Glomerular visceral epithelial cell (primary cell): ENCODE measurements at regions not wholly inside any gene's neighbourhood (a gene's known extent, or its start where the extent isn't known, plus 50 kb on each side); places are given as distances from the start of the nearest gene placed in this dataset.
"Not testable (repeated sequence)": the region's sequence is repeated elsewhere in the genome, so short reads cannot be mapped to it uniquely, and the experiment has no call there.

Source experiments
- DNase-seq: peaks from one replicate; pipeline ENCODE4 v3.0.0-alpha.2; 2016; ENCODE audit errors: extremely low spot score

- DNase-seq: peak; percentile 65
These were observed 229.8 kb upstream of the LRIG3 start for GRCh38 chr12:59149995-59150642.

- no peak for DNase-seq
These were observed 227.5 kb upstream of the LRIG3 start for GRCh38 chr12:59147791-59148190.

GRCh38 chr12:59142183-59142790 lies 222.0 kb upstream of the LRIG3 start:
- no peak for DNase-seq

- no peak for DNase-seq
These were observed 214.4 kb upstream of the LRIG3 start for GRCh38 chr12:59134750-59135149.

- no peak for DNase-seq
These were observed 211.2 kb upstream of the LRIG3 start for GRCh38 chr12:59131462-59131861.

- DNase-seq: no peak
These were observed 202.5 kb upstream of the LRIG3 start for GRCh38 chr12:59122784-59123183.

- DNase-seq: no peak
These were observed 201.1 kb upstream of the LRIG3 start for GRCh38 chr12:59121451-59121850.

GRCh38 chr12:59119676-59120075 lies 199.4 kb upstream of the LRIG3 start:
- DNase-seq: no peak

GRCh38 chr12:59118356-59118755 lies 198.1 kb upstream of the LRIG3 start:
- DNase-seq: no peak

- DNase-seq: no peak
These were observed 195.7 kb upstream of the LRIG3 start for GRCh38 chr12:59115995-59116394.

- DNase-seq: no peak
These were observed 195.2 kb upstream of the LRIG3 start for GRCh38 chr12:59115526-59115925.

- peak; percentile 78 for DNase-seq
These were observed 193.7 kb upstream of the LRIG3 start for GRCh38 chr12:59113831-59114615.

- DNase-seq: no peak
These were observed 191.5 kb upstream of the LRIG3 start for GRCh38 chr12:59111851-59112250.

GRCh38 chr12:59108516-59108915 lies 188.2 kb upstream of the LRIG3 start:
- DNase-seq: not testable (repeated sequence)

GRCh38 chr12:59100585-59100984 lies 180.3 kb upstream of the LRIG3 start:
- DNase-seq: no peak

GRCh38 chr12:59097876-59098275 lies 177.6 kb upstream of the LRIG3 start:
- no peak for DNase-seq

GRCh38 chr12:59096246-59096645 lies 175.9 kb upstream of the LRIG3 start:
- no peak for DNase-seq

- DNase-seq: no peak
These were observed 172.9 kb upstream of the LRIG3 start for GRCh38 chr12:59093073-59093772.

- no peak for DNase-seq
These were observed 168.4 kb upstream of the LRIG3 start for GRCh38 chr12:59088673-59089072.

GRCh38 chr12:59087691-59088090 lies 167.4 kb upstream of the LRIG3 start:
- DNase-seq: no peak

GRCh38 chr12:59087077-59087673 lies 166.9 kb upstream of the LRIG3 start:
- peak; percentile 26 for DNase-seq

- no peak for DNase-seq
These were observed 165.8 kb upstream of the LRIG3 start for GRCh38 chr12:59086126-59086525.
